HEK293 (cell line): ENCODE measurements at regions not wholly inside any gene's neighbourhood (a gene's known extent, or its start where the extent isn't known, plus 50 kb on each side); places are given as distances from the start of the nearest gene placed in this dataset.

Source experiments
- CTCF ChIA-PET: fragments of 350-600 bp; formaldehyde crosslinking; extraction: SDS; loops from one replicate; lab custom pipeline; 2021; ENCODE audit warnings: antibody characterized with exemption; lab: Yijun Ruan, JAX
- POLR2A ChIA-PET: fragments of 300-600 bp; formaldehyde crosslinking; extraction: SDS; loops from one replicate; lab custom pipeline; 2020; ENCODE audit warnings: antibody characterized with exemption, inconsistent platforms; lab: Yijun Ruan, JAX
- H3K27ac ChIP-seq: fragments of 200-500 bp; sonication (Bioruptor generic); 2 replicates; pipeline ENCODE4 v1.5.1; 2014; ENCODE audit warnings: low read depth, low read length, control low read depth, inconsistent platforms; ENCODE audit errors: extremely low read depth
- H3K36me3 ChIP-seq, 2 experiments: fragments of 200-500 bp in 1 of 2; sonication (Bioruptor generic) in 1 of 2; 1 replicate in 1 of 2; 2 replicates in 1 of 2; pipeline ENCODE4 v1.5.1; 2014 to 2017; ENCODE audit warnings: inconsistent platforms in 2 of 2, low read length in 2 of 2; ENCODE audit not compliant: control insufficient read depth in 2 of 2, insufficient read depth in 1 of 2
- H3K4me1 ChIP-seq: fragments of 200-500 bp; sonication (Bioruptor generic); 2 replicates; pipeline ENCODE4 v1.5.1; 2014; ENCODE audit warnings: mild to moderate bottlenecking, low read length, inconsistent platforms; ENCODE audit not compliant: control insufficient read depth, insufficient read depth
- H3K4me3 ChIP-seq: 2 replicates; pipeline ENCODE4 v1.5.1; 2011; ENCODE audit warnings: low read depth, mild to moderate bottlenecking, control low read depth, low read length, moderate library complexity
- H3K9me3 ChIP-seq: fragments of 200-500 bp; sonication (Bioruptor generic); 2 replicates; pipeline ENCODE4 v1.5.1; 2014; ENCODE audit warnings: low read depth, low read length, inconsistent platforms; ENCODE audit not compliant: control insufficient read depth, insufficient read depth
- BCL11B ChIP-seq: fragments of 450-650 bp; formaldehyde crosslinking; IDR thresholded peaks from 2 replicates; pipeline ENCODE4 v1.5.1; 2016; ENCODE audit warnings: low read depth, missing biosample characterization, missing genetic modification characterization
- OVOL3 ChIP-seq: fragments of 450-650 bp; formaldehyde crosslinking; IDR thresholded peaks from 2 replicates; pipeline ENCODE4 v1.5.1; 2016; ENCODE audit warnings: missing biosample characterization, missing genetic modification characterization
- ZBTB7A ChIP-seq: fragments of 450-650 bp; formaldehyde crosslinking; IDR thresholded peaks from 2 replicates; pipeline ENCODE4 v1.5.1; 2016; ENCODE audit warnings: low read depth, missing biosample characterization, missing genetic modification characterization
- ZNF26 ChIP-seq: fragments of 450-650 bp; formaldehyde crosslinking; IDR thresholded peaks from 2 replicates; pipeline ENCODE4 v1.5.1; 2016; ENCODE audit warnings: missing biosample characterization, missing genetic modification characterization
- ZNF324 ChIP-seq: fragments of 450-650 bp; formaldehyde crosslinking; IDR thresholded peaks from 2 replicates; pipeline ENCODE4 v1.5.1; 2016; ENCODE audit warnings: missing biosample characterization, missing genetic modification characterization
- ZNF354C ChIP-seq: fragments of 450-650 bp; formaldehyde crosslinking; IDR thresholded peaks from 2 replicates; pipeline ENCODE4 v1.5.1; 2016; ENCODE audit warnings: missing biosample characterization, missing genetic modification characterization, low read depth, borderline replicate concordance
- ZNF391 ChIP-seq: fragments of 450-650 bp; formaldehyde crosslinking; IDR thresholded peaks from 2 replicates; pipeline ENCODE4 v1.5.1; 2016; ENCODE audit warnings: low read depth, missing biosample characterization, missing genetic modification characterization, borderline replicate concordance
- ZNF585B ChIP-seq: fragments of 450-650 bp; formaldehyde crosslinking; IDR thresholded peaks from 2 replicates; pipeline ENCODE4 v1.5.1; 2016; ENCODE audit warnings: missing biosample characterization, missing genetic modification characterization
- ZNF610 ChIP-seq: fragments of 450-650 bp; formaldehyde crosslinking; IDR thresholded peaks from 2 replicates; pipeline ENCODE4 v1.5.1; 2016; ENCODE audit warnings: missing biosample characterization, missing genetic modification characterization, borderline replicate concordance
- ZSCAN18 ChIP-seq: fragments of 450-650 bp; formaldehyde crosslinking; IDR thresholded peaks from 2 replicates; pipeline ENCODE4 v1.5.1; 2016; ENCODE audit warnings: missing biosample characterization, missing genetic modification characterization
- TF ChIP-seq, protein P1 (sequence below): fragments of 450-650 bp; formaldehyde crosslinking; conservative IDR thresholded peaks from 2 replicates; pipeline ENCODE4 v1.5.1; 2016; ENCODE audit warnings: low read depth, missing biosample characterization, missing genetic modification characterization
- TF ChIP-seq, protein P2 (sequence below): fragments of 450-650 bp; formaldehyde crosslinking; IDR thresholded peaks from 2 replicates; pipeline ENCODE4 v1.5.1; 2017; ENCODE audit warnings: missing biosample characterization, missing genetic modification characterization
- TF ChIP-seq, protein P3 (sequence below): fragments of 450-650 bp; formaldehyde crosslinking; IDR thresholded peaks from 2 replicates; pipeline ENCODE4 v1.5.1; 2016; ENCODE audit warnings: missing biosample characterization, missing genetic modification characterization
- TF ChIP-seq, protein P4 (sequence below): fragments of 450-650 bp; formaldehyde crosslinking; IDR thresholded peaks from 2 replicates; pipeline ENCODE4 v1.5.1; 2017; ENCODE audit warnings: missing biosample characterization, missing genetic modification characterization
- TF ChIP-seq, protein P5 (sequence below): fragments of 450-650 bp; formaldehyde crosslinking; IDR thresholded peaks from 2 replicates; pipeline ENCODE4 v1.5.1; 2016; ENCODE audit warnings: missing biosample characterization, missing genetic modification characterization

- TF ChIP-seq, protein P1, sequence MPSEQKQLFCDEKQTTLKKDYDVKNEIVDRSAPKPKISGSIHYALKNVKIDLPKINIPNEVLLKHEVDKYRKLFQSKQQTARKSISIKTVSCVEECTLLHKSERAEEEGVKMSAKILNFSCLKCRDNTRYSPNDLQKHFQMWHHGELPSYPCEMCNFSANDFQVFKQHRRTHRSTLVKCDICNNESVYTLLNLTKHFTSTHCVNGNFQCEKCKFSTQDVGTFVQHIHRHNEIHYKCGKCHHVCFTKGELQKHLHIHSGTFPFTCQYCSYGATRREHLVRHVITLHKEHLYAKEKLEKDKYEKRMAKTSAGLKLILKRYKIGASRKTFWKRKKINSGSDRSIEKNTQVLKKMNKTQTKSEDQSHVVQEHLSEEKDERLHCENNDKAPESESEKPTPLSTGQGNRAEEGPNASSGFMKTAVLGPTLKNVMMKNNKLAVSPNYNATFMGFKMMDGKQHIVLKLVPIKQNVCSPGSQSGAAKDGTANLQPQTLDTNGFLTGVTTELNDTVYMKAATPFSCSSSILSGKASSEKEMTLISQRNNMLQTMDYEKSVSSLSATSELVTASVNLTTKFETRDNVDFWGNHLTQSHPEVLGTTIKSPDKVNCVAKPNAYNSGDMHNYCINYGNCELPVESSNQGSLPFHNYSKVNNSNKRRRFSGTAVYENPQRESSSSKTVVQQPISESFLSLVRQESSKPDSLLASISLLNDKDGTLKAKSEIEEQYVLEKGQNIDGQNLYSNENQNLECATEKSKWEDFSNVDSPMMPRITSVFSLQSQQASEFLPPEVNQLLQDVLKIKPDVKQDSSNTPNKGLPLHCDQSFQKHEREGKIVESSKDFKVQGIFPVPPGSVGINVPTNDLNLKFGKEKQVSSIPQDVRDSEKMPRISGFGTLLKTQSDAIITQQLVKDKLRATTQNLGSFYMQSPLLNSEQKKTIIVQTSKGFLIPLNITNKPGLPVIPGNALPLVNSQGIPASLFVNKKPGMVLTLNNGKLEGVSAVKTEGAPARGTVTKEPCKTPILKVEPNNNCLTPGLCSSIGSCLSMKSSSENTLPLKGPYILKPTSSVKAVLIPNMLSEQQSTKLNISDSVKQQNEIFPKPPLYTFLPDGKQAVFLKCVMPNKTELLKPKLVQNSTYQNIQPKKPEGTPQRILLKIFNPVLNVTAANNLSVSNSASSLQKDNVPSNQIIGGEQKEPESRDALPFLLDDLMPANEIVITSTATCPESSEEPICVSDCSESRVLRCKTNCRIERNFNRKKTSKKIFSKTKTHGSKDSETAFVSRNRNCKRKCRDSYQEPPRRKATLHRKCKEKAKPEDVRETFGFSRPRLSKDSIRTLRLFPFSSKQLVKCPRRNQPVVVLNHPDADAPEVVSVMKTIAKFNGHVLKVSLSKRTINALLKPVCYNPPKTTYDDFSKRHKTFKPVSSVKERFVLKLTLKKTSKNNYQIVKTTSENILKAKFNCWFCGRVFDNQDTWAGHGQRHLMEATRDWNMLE (tag by site-specific recombination) = no peak
- H3K9me3 ChIP-seq = no peaks in the 10 kb centered on the region
- no peak overlapping the region for H3K4me3 ChIP-seq
- no peak overlapping the region for H3K27ac ChIP-seq
- H3K36me3 ChIP-seq = no peaks in the 10 kb centered on the region
- no peaks in the 10 kb centered on the region for H3K4me1 ChIP-seq
- ChIA-PET POLR2A (no interaction called here), CTCF (interaction anchor here (0.9 kb wide), 1 partner anchor 10 kb away, joined by 4 read pairs; no protein-coding TSS in a partner anchor)
These were observed 713.9 kb downstream of the GATA3 start for GRCh38 chr10:8768341-8768740.

GRCh38 chr10:8768852-8769251 is 714.4 kb downstream of the GATA3 start:
- ChIA-PET CTCF (interaction anchor here (1.2 kb wide), 1 partner anchor 21 kb away, joined by 3 read pairs; no protein-coding TSS in a partner anchor), POLR2A (no interaction called here)
- Histone ChIP-seq H3K4me3 (no peak overlapping the region), H3K36me3 (no peaks in the 10 kb centered on the region), H3K27ac (no peak overlapping the region), H3K4me1 (no peaks in the 10 kb centered on the region), H3K9me3 (no peaks in the 10 kb centered on the region)
- no peak for TF ChIP-seq ZNF610 (tag by site-specific recombination)
- TF ChIP-seq BCL11B = no peak

DNA sequence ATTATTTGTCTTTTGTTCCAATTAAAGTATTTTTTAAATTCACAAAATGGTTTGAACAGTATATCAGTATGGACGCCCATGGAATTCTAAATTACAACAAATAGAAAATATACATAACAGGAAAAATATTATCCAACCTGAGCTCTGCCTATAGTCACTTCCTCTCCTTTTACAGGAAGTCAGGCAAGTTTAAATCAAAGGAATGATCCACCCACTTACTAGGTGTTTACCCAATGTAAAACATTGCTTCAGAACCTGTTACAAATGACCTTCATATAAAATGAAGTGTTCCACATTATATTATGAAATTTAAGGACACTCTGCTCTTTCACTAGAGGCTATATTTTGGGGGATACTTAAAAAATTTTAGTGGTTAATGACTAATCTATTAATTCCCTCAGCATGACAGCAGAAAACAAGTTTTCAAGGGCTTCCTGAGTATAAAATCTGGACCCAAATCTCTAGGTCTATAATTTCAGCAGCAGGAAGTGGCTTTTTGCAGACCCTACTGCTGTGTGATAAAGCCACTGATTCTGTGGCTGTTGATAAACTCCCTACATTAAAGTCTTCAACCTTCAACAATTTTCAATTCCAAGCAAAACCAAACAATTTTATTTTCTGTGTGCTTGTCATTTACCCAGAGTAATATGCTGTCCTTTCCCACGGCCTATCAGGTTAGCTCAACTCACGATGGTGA is 722.6 kb downstream of the GATA3 start:
- Histone ChIP-seq H3K9me3 (no peaks in the 10 kb centered on the region; the same call in 1 of the 2 replicates), H3K36me3 (no peaks in the 10 kb centered on the region), H3K4me1 (no peaks in the 10 kb centered on the region), H3K4me3 (no peak overlapping the region), H3K27ac (no peak overlapping the region)
- CTCF ChIA-PET = no interaction called here
- POLR2A ChIA-PET = no interaction called here
- TF ChIP-seq, protein P2, sequence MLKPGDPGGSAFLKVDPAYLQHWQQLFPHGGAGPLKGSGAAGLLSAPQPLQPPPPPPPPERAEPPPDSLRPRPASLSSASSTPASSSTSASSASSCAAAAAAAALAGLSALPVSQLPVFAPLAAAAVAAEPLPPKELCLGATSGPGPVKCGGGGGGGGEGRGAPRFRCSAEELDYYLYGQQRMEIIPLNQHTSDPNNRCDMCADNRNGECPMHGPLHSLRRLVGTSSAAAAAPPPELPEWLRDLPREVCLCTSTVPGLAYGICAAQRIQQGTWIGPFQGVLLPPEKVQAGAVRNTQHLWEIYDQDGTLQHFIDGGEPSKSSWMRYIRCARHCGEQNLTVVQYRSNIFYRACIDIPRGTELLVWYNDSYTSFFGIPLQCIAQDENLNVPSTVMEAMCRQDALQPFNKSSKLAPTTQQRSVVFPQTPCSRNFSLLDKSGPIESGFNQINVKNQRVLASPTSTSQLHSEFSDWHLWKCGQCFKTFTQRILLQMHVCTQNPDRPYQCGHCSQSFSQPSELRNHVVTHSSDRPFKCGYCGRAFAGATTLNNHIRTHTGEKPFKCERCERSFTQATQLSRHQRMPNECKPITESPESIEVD (tag by site-specific recombination) = no peak
- no peak for TF ChIP-seq ZSCAN18 (tag by site-specific recombination)
- TF ChIP-seq OVOL3 (tag by site-specific recombination) = no peak
- no peak for TF ChIP-seq ZNF585B
- TF ChIP-seq, protein P3, sequence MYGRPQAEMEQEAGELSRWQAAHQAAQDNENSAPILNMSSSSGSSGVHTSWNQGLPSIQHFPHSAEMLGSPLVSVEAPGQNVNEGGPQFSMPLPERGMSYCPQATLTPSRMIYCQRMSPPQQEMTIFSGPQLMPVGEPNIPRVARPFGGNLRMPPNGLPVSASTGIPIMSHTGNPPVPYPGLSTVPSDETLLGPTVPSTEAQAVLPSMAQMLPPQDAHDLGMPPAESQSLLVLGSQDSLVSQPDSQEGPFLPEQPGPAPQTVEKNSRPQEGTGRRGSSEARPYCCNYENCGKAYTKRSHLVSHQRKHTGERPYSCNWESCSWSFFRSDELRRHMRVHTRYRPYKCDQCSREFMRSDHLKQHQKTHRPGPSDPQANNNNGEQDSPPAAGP (tag by site-specific recombination) = no peak
- no peak for TF ChIP-seq ZNF391 (tag by site-specific recombination)
- TF ChIP-seq, protein P4, sequence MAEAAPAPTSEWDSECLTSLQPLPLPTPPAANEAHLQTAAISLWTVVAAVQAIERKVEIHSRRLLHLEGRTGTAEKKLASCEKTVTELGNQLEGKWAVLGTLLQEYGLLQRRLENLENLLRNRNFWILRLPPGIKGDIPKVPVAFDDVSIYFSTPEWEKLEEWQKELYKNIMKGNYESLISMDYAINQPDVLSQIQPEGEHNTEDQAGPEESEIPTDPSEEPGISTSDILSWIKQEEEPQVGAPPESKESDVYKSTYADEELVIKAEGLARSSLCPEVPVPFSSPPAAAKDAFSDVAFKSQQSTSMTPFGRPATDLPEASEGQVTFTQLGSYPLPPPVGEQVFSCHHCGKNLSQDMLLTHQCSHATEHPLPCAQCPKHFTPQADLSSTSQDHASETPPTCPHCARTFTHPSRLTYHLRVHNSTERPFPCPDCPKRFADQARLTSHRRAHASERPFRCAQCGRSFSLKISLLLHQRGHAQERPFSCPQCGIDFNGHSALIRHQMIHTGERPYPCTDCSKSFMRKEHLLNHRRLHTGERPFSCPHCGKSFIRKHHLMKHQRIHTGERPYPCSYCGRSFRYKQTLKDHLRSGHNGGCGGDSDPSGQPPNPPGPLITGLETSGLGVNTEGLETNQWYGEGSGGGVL (tag by site-specific recombination) = no peak
- TF ChIP-seq, protein P5, sequence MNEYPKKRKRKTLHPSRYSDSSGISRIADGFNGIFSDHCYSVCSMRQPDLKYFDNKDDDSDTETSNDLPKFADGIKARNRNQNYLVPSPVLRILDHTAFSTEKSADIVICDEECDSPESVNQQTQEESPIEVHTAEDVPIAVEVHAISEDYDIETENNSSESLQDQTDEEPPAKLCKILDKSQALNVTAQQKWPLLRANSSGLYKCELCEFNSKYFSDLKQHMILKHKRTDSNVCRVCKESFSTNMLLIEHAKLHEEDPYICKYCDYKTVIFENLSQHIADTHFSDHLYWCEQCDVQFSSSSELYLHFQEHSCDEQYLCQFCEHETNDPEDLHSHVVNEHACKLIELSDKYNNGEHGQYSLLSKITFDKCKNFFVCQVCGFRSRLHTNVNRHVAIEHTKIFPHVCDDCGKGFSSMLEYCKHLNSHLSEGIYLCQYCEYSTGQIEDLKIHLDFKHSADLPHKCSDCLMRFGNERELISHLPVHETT (tag by site-specific recombination) = no peak
- TF ChIP-seq ZNF26 = no peak
- no peak for TF ChIP-seq ZNF324 (tag by site-specific recombination)
- no peak for TF ChIP-seq ZBTB7A (tag by site-specific recombination)
- no peak for TF ChIP-seq ZNF354C (tag by site-specific recombination)
